ENCODE measurements at regions not wholly inside any gene's neighbourhood (a gene's known extent, or its start where the extent isn't known, plus 50 kb on each side); places are given as distances from the start of the nearest gene placed in this dataset.

DNA sequence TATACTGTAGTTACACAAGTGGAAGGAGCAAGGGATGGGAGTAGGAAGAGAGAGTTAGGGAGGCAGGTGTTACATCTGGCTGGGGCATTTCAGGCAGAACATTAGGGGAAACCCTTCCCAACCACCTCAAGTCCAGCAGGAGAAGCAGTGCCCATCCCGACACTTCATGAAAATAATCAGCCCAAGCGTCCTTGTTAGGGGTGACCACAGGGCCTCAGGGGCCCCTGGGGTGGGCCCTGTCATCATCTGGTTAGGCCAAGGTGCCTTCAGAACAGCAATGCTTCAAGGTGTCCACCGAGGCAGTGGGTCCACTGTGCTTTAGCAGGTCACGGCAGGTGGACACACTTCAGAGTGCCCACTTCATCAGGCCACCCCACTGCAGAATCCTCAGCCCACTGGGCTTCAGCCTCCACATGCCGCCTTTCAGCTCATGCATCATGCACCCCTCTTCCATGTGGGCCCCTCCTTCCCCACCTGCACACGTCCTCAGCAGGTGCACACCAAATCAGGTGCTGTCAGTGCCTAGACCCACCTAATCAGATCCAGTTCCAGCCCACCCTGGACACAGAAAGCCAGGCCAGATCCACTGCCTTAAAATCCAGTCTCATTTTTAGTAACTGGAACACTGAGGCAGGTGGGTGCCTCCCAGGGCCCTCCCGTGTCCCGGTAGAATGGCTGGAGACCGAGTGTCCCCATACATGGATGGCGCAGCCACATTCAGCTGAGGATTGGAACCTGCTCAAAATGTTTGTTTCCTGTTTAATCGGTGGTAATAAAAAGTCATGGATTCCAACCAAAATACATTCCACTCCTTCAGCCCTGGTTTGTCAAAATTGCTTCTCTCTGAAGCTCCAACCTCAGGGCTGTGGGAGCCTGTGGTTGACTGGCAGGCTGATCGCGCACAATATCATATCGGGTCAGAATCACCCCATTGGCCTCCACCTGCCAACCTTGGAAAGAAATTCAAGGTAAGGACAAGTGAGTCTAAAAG is 99.5 kb downstream of the ANKRD60 start:
- FAIRE-seq = no peak
- TF ChIP-seq CTCF (IDR thresholded peaks at IDR 0.05; ENCODE audit: insufficient read depth, missing control alignments) = no peak
- DNase-seq (ENCODE audit: insufficient read length, low spot score) = no peak

- FAIRE-seq (no peak), DNase-seq (ENCODE audit: insufficient read length, low spot score) (no peak)
- no peak for TF ChIP-seq CTCF (IDR thresholded peaks at IDR 0.05; ENCODE audit: insufficient read depth, missing control alignments)
These were observed 100.7 kb downstream of the ANKRD60 start for GRCh38 chr20:58127701-58128111.

DNA sequence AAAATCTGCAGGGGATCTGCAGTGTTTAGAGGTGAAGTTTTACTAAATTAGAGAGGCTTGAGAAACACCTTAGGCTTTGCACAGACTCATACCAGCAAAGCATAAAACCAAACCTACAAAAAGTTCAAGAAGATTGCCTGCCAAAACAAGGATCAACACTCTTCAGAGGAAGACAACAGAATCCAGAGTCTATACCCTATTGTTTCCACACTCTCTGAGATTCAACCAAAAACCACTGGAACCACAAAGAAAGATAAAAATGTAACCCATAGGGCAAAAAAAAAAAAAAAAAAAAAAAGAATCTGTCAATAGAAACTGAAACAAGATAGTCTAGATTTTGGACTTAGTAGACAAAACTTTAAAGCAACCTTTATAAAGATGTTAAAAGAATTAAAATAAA is 102.7 kb downstream of the ANKRD60 start:
- DNase-seq (ENCODE audit: insufficient read length, low spot score) = no peak
- no peak for FAIRE-seq
- TF ChIP-seq CTCF (IDR thresholded peaks at IDR 0.05; ENCODE audit: insufficient read depth, missing control alignments) = no peak

DNA sequence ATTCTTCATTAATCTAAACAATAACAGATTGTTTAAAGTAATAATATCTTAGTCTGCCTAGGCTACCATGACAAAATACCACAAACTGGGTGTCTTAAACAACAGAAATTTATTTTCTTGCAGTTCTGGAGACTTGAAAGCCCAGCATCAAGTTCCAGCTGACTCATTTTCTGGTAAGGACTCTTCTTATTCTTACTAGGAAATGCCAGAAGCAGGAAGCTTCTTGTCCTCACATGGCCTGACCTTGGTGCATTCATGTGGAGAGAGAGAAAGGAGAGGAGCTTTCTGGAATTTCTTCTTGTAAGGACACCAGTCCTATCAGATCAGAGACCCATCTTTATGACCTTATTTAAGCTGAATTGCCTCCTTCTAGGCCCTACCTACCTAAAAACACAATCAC is 110.5 kb downstream of the ANKRD60 start:
- FAIRE-seq (no peak), DNase-seq (ENCODE audit: insufficient read length, low spot score) (no peak)
- TF ChIP-seq CTCF (IDR thresholded peaks at IDR 0.05; ENCODE audit: insufficient read depth, missing control alignments) = no peak

DNA sequence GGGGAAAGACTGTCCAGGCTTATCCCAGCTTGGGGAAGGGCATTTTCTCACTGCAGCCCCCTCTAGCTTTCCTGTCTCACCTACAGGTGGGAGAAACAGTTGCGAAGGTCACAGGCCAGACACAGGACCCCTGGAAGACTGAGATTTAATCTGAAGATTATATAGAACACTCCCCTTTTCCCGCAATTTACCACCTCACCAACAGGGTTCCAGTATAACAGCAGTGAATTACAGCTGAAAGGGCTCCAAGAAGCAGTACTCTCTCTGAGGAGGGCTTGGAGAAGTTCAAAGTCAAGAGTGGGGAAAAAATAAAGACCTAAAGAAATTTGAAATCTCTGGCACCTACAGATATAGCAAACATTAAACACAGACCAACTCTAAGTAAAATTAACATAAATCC is 111.9 kb downstream of the ANKRD60 start:
- no peak for TF ChIP-seq CTCF (IDR thresholded peaks at IDR 0.05; ENCODE audit: insufficient read depth, missing control alignments)
- DNase-seq (ENCODE audit: insufficient read length, low spot score) (no peak), FAIRE-seq (no peak)

DNA sequence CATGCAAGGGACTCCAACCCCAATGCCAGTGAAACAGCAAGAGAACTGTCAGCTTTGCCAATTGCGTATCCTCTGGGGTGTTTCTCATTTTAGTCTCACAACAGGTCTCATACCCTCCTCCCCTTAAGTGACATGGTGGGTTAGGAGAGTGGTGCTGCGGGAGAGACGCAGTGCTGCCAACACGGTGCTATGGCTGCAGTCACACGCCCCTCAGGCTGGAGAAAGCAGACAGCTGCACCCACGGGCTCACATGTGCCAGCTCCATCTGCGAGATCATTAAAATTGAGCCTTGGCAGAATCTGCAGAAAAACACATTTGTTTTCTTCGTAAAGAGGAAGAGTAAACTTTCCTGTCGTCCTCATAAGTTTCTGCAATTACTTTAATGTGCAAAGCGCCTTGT is 114.7 kb downstream of the ANKRD60 start:
- no peak for TF ChIP-seq CTCF (IDR thresholded peaks at IDR 0.05; ENCODE audit: insufficient read depth, missing control alignments)
- FAIRE-seq (no peak), DNase-seq (ENCODE audit: insufficient read length, low spot score) (no peak)
